PFSK-1 (cell line): ENCODE measurements at regions not wholly inside any gene's neighbourhood (a gene's known extent, or its start where the extent isn't known, plus 50 kb on each side); places are given as distances from the start of the nearest gene placed in this dataset.

Source experiments
- POLR2AphosphoS5 ChIP-seq: IDR thresholded peaks from 2 replicates; pipeline ENCODE4 v1.6.1; 2012; ENCODE audit warnings: low read depth, mild to moderate bottlenecking, control low read depth, low read length, moderate library complexity
- SIN3A ChIP-seq: IDR thresholded peaks from 2 replicates; pipeline ENCODE4 v1.6.1; 2012; ENCODE audit warnings: mild to moderate bottlenecking, low read length, moderate library complexity, borderline replicate concordance; ENCODE audit not compliant: insufficient read depth
- TAF1 ChIP-seq: IDR thresholded peaks from 2 replicates; pipeline ENCODE4 v1.6.1; 2012; ENCODE audit warnings: low read length, control low read depth, borderline replicate concordance; ENCODE audit not compliant: insufficient read depth

GRCh38 chr10:111990734-111991133 is 192.8 kb downstream of the GPAM start:
- TF ChIP-seq SIN3A, result no peak
- no peak for TF ChIP-seq POLR2AphosphoS5
- TF ChIP-seq TAF1, result no peak
